ENCODE measurements at regions not wholly inside any gene's neighbourhood (a gene's known extent, or its start where the extent isn't known, plus 50 kb on each side); places are given as distances from the start of the nearest gene placed in this dataset.

GRCh38 chr2:120862201-120863060, 126.8 kb downstream of the GLI2 start:
- no peak for TF ChIP-seq CTCF (conservative IDR thresholded peaks at IDR 0.05 in 1 of 2, IDR thresholded peaks at IDR 0.05 in 1 of 2; ENCODE audit: extremely low read depth in 1 of 2, insufficient read depth in 1 of 2, low read depth in 1 of 2, low read length in 2 of 2)
- no peak for TF ChIP-seq EZH2 (IDR thresholded peaks at IDR 0.05; ENCODE audit: borderline replicate concordance, low read length)

All from mammary epithelial cell (primary cell).